Astrocyte of the spinal cord (primary cell): ENCODE measurements at regions not wholly inside any gene's neighbourhood (a gene's known extent, or its start where the extent isn't known, plus 50 kb on each side); places are given as distances from the start of the nearest gene placed in this dataset.

Source experiments
- DNase-seq: peaks from one replicate; pipeline ENCODE4 v3.0.0; 2011; ENCODE audit warnings: low read depth, low spot score
- H3K4me3 ChIP-seq: 2 replicates; pipeline ENCODE4 v1.5.1; 2011; ENCODE audit warnings: low read depth, mild to moderate bottlenecking, low read length, moderate library complexity
- in situ Hi-C: cut with HindIII; loops from 2 replicates; pipeline ENCODE4 v1.10.0; 2017; ENCODE audit warnings: low sequenced_read_pairs
- TF ChIP-seq, protein P1 (sequence below): IDR thresholded peaks from 2 replicates; pipeline ENCODE4 v1.5.1; 2012; ENCODE audit warnings: low read depth, mild to moderate bottlenecking, low read length, inconsistent platforms

DNA sequence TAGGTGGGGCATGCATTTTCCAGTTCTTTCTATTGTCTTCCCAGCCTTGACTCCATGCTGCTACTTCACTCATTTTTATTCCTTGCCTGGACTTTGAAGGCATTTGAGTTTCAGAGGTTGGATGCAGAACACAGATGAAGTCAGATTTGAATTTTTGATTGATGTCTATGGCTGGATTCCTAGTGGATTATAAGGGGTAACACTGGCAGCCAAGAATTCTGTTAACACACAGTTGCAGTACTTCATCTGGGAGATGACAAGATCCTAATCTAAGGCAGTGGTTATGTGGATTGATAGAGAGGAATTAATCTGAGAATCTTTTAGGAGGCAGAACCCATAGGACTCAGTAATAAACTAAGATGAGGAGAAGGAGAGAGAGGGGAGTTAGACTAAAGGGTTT, 439.0 kb upstream of the USP24 start:
- TF ChIP-seq, protein P1, sequence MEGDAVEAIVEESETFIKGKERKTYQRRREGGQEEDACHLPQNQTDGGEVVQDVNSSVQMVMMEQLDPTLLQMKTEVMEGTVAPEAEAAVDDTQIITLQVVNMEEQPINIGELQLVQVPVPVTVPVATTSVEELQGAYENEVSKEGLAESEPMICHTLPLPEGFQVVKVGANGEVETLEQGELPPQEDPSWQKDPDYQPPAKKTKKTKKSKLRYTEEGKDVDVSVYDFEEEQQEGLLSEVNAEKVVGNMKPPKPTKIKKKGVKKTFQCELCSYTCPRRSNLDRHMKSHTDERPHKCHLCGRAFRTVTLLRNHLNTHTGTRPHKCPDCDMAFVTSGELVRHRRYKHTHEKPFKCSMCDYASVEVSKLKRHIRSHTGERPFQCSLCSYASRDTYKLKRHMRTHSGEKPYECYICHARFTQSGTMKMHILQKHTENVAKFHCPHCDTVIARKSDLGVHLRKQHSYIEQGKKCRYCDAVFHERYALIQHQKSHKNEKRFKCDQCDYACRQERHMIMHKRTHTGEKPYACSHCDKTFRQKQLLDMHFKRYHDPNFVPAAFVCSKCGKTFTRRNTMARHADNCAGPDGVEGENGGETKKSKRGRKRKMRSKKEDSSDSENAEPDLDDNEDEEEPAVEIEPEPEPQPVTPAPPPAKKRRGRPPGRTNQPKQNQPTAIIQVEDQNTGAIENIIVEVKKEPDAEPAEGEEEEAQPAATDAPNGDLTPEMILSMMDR, result no peak
- in situ Hi-C loops, result no loop called here
- H3K4me3 ChIP-seq, result no peak overlapping the region
- DNase-seq, result no peak

DNA sequence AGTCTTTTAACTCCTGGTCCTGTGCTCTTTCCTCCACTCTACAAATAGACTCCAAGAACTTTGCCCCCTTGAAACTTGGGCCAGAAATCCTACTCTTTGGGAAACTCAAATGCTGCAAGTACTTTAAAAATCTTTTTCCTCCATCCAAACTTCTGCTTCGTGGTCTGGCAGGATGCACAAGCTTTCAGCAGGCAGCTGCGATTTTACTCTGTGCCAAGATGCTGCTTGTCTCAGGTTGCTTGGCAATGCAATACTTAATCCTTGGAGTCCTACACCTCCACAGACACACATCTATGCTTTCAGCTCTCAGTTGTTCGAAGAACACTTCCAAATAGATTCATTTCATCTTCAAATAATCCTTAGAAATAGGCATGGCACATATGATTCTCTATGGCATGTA, 435.3 kb upstream of the USP24 start:
- in situ Hi-C loops, result no loop called here
- TF ChIP-seq, protein P1, result no peak
- H3K4me3 ChIP-seq, result no peak overlapping the region
- peak; percentile 32 for DNase-seq

DNA sequence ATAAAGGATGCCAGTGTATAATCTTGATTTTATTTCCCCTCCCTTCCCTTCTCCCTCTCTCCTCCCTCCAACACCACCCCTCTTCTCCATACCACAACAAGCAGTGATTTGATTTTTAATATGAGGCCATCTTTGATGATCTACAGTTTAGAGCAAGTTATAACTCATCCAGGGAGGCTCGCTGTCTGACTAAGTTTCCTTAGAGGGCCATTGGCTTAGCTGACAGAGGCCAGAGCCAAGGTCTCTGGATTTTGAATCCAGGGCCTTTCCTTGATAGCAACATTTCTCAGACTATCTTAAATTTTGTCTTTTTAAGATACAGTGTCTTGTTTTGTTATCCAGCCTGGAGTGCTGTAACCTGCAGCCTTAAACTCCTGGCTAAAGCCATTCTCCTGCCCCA, 431.0 kb upstream of the USP24 start:
- TF ChIP-seq, protein P1, result no peak
- no peak for DNase-seq
- H3K4me3 ChIP-seq, result no peak overlapping the region
- in situ Hi-C loops, result no loop called here

DNA sequence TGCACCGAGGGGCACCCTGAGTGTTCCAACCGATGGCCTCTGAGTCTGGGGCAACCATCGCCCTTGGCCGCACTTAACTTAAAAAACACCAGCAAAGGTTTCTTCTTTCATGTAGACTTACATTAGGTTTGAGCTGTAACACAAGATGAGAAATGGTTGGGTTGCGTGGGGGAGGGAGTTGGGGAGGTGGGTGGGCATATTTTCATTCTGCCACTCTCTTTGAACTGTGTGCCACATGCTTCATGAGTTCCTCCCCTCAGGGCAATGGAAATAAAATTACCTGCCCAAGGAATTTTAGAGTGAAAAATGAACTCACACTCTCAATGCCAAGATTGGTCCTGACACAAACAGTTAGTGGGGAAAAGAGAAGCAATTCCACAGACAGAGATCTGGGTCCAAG, 430.1 kb upstream of the USP24 start:
- in situ Hi-C loops, result no loop called here
- H3K4me3 ChIP-seq, result no peak overlapping the region
- no peak for DNase-seq
- TF ChIP-seq, protein P1, result no peak

DNA sequence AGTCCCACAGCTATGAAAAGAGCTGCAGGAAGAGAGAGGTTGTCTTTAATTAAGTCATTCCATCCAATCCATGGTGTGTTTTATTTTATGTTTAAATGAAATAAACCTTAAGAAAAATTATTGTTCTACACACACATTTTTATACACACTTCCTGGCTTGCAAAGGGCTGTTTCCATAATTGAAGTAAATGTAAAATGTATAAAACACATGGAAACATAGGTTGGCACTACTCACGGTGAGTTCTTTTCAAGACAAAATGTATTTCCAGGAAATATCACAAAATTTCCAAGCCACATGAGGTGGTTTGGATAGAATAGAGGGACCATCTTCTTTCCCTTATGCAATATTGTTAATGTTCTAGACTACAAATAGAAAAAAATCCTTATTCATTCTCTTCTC, 426.8 kb upstream of the USP24 start:
- no peak overlapping the region for H3K4me3 ChIP-seq
- in situ Hi-C loops, result no loop called here
- TF ChIP-seq, protein P1, result no peak
- DNase-seq, result no peak

DNA sequence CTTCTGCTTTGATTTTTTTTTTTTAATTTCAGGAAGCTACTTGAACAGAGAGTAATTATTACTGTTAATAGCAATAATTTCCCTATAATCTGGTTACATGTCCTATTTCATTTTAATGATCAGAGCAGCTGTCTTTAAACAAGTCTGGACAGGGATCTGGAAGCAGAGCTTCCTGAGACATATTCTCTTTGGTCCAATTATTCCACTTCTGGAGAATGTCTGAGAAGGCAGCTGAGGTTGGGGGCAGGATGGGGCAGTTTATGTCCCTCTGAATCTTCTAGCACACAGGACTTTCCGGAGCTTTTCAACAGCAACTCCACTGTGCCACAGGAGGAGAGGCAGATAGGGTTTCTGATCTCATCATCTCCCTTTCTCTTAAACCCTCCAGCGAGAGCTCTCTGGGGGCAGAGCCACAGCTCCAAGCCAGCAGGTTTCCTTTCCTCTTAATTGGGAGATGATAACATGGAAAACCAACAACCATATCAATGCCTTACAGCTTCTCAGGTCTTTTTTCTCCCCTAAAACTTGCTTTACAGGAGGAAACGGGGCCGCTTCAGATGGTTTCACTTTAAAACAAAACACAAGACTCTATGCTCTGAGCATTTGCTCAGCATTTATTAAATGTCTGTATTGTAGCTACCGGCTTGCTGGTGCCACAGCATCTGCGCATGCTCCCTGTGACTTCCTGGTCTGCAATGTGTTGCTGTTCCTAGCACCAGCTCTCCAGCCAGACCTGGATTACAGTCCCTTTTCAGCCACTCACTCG, 425.7 kb upstream of the USP24 start:
- in situ Hi-C loops, result no loop called here
- TF ChIP-seq, protein P1, result no peak
- H3K4me3 ChIP-seq, result no peak overlapping the region
- peak; percentile 42 for DNase-seq

DNA sequence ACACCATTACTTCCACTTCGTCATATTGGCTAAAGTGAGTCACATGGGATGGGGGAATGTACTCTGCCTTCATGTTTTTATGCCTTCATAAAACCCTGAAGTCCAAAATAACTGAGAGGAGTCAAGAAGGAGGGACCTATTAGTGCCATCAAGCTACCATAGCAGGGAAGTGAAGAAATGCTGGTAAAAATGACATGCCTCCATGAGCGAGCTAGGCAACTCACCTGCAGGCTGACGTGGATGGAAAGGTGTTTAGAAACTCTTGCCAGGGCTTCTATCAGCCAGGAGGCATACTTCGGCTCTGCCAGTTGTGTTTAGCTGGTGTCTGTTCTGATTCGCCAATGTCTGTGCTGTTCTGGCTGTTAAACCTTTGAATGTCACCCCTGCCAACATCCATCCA, 424.4 kb upstream of the USP24 start:
- H3K4me3 ChIP-seq, result no peak overlapping the region
- DNase-seq, result no peak
- TF ChIP-seq, protein P1, result no peak
- in situ Hi-C loops, result no loop called here
